Activated gamma-delta T cell treated with Interleukin-2 at 50 U/mL for 16 hours (primary cell): ENCODE measurements at regions not wholly inside any gene's neighbourhood (a gene's known extent, or its start where the extent isn't known, plus 50 kb on each side); places are given as distances from the start of the nearest gene placed in this dataset.
"Not testable (repeated sequence)": the region's sequence is repeated elsewhere in the genome, so short reads cannot be mapped to it uniquely, and the experiment has no call there.

ENCODE experiments used
- DNase-seq: peaks from one replicate; pipeline ENCODE4 v3.0.0-alpha.2; 2020

DNA sequence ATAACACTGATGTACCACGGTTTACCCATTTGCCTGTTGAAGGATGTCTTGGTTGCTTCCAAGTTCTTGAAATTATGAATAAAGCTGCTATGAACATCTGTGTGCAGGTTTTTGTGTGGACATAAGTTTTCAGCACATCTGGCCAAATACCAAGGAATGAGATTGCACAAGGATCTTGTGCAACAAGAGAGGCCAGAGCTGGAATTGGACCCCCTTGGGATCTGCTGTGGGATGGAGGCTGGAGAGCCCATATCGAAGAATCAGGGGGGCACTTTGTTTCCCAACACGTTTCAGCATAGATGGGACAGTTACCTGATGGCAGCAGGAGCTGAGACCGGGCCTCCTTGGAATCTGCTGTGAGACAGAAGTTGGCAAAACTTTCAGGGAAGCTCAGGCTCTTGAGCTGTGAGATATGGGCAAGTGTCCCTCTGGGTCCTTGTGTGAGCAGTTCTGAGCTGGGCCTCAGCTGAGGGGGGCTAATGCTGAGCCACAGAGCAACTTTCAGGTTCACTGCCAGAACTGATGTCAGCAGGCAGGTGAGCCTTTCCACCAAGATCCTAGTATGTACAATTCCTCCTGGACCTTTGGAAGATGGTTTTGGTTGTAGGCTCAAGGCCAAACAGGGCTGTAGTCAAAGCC, 115.2 kb upstream of the RAB18 start:
- DNase-seq: no peak

DNA sequence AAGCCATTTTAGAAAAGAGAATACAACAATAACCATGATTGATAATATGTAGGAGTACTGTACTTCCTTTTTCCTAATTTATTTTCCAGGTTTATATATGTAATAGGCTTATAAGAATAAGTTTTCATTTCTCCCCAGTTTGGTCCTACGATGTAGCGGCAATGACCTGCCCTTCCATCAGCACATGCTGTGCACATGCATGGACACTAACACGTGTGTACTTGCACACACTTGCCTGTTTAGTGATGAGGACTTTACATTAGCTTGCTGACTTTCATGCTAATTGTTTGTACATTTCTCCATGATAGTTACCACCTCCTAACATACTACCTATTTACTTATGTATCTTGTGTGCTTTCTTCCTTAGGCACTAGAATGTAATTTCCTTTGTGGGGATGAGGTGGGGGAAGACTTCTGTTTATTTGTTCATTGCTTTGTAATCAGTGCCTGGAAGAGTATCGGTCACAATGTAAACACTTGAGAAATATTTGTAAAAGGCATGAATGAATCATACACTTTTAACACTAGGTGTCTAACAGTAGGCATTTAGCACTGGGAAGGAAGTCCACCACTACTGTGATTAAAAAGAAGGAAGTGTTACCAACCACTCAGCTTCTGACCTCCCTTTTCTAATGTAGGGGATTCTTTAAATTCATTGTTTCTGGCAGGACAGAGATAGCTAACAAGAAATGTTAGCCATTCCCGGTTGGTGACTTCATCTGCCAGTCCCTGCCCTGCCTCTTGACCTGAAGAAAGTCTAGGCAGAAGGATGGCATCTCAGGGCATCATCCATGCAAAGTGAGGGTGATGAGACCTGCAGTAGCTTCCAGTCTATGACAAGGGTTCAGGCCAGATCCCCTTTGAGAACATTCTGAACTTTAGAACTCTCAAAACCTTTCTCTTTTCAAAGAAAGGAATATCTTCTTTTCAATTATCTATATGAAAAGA, 120.2 kb upstream of the RAB18 start:
- no peak for DNase-seq

DNA sequence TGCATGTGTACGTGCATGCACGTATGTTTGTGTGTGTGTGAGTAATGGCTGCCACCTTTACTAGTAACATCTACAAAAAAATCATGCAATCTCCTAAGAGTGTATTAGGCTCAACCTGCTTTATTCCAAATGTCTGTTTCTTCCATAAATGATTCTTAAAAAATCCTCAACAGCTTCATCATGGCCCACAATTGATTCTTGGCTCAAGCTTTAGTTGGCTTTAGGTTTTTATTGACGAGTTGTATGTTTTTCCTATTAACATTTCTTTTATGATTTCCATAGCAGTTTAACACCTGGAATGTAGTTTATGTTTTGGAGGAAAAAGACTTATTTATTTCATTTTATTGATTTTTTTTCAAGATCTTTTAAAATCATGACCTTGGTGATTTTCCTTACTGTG, 121.9 kb upstream of the RAB18 start:
- DNase-seq: no peak

DNA sequence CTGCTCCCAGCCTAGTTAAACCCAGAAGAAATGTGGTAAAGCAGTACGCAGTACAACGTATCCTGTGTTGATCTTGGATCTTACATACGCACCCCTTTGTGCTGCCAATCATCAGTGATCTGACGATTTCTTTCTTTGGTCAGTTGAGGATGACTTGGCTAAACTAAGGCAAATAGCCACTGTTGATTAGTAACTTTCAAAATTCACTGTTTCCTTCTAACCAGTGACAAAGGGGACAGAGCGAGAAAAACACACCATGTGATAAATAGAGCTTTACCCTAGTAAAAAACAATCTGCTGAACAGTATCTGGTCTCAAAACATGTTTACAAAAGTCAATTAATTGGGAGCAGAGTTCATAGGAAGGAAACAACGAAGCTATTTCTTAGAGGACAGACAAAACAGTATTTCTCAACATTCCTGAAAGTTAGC, 123.2 kb upstream of the RAB18 start:
- DNase-seq: no peak

DNA sequence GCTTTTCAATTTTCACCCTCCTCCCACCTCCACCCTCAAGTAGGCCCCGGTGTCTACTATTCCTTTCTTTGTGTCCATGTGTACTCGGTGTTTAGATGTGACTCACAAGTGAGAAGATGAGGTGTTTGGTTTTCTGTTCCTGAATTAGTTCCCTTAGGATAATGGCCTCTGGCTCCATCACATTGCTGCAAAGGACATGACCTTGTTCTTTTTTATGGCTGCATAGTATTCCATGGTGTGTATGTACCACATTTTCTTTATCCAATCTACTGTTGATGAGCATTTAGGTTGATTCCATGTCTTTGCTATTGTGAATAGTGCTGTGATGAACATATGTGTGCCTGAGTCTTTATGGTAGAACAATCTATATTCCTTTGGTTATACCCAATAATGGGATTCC, 125.1 kb upstream of the RAB18 start:
- not testable (repeated sequence) for DNase-seq

DNA sequence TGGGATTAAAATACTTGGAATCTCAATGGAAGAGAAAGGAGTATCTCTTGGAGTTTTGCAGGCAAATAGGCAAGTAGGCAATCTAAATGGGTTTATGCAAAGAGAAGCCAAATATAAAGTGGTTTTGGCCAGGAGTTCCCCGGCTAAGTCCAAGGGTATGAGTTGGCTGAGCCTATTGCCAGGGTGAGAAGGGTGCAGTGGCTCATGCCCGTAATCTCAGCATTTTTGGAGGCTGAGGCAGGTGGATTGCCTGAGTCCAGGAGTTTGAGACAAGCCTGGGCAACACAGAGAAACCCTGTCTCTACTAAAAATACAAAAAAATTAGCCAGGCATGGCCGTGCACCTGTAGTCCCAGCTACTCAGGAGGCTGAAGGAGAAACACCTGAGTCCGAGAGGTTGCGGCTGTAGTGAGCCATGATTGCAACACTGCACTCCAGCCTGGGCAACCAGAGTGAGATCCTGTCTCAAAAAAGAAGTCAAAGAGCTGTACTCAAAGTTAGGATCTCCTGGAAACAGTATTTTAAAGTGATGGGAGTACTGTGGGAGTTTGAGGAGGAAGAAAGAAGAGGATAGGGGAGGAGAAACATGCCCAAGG, 130.4 kb upstream of the RAB18 start:
- no peak for DNase-seq

DNA sequence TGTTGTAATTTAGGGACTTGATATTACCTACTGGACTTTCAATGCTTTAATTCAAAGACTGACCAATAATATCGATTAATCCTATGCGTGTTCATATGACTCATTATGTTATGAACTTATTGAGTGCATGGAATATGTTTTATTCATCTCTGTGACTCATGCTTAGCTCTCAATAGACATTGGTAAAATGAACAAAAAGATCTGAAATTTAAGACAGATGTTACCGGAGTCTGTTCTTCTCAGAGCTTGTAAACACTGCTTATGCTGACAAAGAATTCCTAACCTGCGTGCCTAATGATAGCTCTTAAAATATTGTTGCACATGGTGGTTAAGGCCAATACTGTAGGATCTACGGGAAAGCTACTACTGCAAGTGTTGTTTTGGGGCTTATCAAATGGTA, 131.5 kb upstream of the ACBD5 start:
- DNase-seq: no peak

DNA sequence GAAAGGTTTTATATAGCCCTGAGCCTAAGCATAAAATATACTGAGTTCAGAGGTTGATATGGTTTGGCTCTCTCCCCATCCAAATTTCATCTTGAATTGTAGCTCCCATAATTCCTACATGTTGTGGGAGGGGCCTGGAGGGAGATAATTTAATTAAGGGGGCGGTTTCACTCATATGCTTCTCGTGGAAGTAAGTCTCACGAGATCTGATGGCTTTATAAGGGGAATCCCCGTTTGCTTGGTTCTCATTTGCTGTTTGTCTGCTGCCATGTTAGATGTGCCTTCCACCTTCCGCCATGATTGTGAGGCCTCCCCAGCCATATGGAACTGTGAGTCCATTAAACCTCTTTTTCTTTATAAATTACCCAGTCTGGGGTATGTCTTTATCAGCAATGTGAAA, 130.8 kb upstream of the ACBD5 start:
- not testable (repeated sequence) for DNase-seq

DNA sequence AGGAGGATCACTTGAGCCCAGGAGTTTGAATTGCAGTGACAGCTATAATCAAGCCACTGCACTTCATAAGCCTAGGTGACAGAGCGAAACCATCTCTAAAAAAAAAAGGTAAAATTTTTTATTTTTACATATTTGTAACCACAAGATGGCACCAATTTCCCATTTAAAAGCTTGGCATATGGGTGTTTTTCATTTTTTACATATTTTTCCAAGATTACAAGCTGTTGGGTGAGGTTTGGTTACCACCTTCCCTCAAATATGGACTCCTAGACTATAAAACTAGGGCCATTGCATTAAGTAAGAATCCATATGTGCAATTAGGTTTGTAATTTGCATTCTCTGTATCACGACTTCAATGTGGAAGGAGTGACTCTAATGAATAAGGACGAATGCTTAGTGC, 129.3 kb upstream of the ACBD5 start:
- DNase-seq: no peak

DNA sequence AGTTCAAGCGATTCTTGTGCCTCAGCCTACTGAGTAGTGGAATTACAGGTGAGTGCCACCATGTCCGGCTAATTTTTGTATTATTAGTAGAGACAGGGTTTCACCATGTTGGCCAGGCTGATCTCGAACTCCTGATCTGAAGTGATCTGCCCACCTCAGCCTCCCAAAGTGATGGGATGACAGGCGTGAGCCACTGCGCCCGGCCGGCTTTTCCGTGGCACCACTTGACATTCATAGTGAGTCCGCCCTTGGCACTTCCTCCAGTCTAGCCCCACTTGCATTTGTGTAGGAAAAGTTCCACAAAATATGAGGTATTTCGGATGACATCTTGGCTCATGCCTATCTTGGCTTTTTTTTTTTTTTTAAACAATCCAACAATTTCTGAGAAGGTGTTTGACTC, 128.1 kb upstream of the ACBD5 start:
- DNase-seq: no peak

DNA sequence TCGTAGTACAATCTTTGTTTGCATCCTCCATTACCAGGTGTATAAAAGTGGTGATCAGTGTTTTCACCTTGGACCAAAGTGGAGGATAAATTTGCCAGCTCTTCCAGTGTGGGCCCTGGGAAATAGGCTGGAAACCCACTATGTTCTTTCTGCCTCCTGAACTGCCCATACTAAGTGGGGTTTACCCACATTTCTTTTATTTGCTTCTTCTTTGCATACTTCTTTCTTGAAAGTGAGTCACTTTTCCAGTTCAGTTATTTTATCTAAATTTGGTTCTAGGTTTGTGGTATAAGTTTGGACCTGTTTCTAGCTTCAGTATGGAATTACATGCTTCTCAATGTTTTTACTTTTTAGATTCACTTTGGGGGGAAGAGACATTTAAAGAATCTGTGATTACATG, 126.2 kb upstream of the ACBD5 start:
- no peak for DNase-seq

DNA sequence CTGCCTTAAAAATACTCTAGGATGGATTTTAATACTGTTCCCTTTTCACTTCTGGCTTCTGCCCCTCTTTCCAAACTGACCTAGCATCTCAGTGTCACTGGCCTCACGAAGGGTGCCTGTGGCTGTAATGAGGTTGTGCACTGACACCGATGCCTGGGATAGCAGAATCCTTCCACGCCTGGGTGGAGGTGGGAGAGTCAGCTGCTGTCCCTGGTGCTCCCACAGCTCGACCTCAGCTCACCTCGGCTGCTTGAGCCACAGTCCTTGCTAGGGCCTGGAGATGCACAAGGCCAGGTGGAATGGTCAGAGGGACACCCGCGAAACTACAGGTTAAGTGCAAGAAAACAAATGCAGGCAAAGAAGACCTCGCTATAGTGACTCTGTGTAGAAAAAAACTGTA, 123.4 kb upstream of the ACBD5 start:
- no peak for DNase-seq

DNA sequence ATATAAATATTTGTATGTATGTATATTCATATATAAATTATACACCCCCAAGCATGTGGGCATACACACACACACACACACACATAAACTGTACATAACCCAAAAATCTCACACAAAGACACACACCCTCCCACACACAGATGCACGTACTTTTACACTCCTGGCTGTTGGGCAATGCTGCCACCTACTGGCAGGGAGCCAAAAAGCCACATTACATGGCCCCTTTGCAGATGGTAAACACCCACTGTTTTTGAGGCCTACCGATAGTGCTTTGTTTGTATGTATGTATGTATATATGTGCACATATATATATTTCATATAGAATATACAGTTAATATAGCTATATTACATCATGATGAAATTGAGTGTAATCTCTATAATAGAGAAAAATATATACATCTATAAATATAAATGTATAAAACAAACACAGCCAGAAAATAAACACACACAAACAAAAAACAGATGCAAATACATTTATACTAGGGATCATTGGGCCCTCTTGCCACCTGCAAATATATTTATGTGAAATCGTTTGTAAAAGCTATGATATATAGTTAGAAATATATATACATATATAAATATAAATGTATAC, 120.1 kb upstream of the ACBD5 start:
- DNase-seq: peak; percentile 81

DNA sequence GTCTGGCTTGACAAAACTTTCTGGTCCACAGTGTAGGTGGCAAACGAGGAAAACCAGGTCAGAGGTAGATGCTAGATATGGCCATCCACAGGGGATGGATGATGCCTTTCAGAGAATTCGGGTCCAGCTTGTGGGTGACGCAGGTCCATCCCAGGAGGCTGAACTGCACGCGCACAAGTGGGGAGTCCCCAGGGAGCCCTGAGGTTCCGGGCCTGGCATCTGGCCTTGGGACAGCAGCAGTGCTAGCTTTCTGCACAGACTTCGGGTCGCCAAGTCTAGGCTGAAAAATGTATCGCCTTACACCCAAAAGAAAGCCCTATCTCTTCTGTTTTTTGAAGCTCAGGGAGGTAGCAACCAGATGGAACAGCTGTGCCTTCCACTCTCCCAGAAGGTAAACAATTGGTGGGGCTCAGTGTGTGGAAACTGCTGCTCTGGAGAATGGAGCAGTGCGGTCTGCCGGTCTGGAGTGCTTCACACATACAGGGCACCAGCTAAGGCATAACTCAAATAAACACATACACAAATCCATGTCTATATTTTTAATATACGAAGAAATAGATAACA, 119.3 kb upstream of the ACBD5 start:
- no peak for DNase-seq

DNA sequence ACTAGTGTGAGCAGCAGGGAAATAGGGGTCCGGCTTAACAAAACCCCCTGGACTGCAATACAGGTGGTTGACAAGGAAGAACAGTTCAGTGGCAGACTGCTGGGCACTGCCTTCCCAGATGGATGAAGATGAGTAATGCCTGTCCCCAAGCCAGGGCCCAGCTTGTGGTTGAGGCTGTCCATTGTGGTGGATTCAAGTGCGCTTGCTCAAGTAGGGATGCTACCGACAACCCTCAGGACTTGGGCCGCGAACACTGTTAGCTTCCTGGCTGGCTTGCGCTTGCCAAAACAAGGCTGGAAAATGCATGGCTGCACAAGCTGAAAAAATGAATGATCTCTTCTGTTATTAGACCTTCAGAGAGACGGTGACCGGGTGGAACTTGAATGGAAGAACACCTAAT, 116.1 kb upstream of the ACBD5 start:
- no peak for DNase-seq

DNA sequence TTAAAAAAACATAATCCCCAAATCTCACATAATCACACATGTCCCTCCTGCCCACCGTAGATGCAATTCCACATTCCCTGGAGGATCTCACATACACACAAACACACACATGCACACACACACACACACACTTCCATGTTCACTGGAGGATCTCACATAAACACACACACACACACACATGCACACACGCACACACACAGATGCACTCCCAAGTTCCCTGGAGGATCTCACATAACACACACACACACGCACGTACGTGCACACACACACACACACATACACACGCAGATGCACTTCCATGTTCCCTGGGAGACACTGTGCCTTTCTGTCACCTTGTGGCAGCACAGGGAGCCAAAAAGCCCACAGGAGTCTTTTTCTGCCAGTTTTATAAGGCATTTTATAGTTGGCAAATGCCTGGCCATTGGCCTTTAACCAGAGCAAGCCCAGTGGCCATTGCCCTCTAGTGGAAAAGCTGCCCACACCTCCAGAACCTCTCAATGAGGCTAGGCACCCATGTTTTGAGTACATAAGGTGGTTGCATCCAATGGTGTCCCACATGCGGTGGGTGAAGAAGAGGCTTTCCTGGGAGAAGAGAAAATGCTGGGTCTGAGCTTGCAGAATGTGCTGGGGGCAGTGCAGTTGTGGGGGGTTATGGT, 115.4 kb upstream of the ACBD5 start:
- DNase-seq: no peak

DNA sequence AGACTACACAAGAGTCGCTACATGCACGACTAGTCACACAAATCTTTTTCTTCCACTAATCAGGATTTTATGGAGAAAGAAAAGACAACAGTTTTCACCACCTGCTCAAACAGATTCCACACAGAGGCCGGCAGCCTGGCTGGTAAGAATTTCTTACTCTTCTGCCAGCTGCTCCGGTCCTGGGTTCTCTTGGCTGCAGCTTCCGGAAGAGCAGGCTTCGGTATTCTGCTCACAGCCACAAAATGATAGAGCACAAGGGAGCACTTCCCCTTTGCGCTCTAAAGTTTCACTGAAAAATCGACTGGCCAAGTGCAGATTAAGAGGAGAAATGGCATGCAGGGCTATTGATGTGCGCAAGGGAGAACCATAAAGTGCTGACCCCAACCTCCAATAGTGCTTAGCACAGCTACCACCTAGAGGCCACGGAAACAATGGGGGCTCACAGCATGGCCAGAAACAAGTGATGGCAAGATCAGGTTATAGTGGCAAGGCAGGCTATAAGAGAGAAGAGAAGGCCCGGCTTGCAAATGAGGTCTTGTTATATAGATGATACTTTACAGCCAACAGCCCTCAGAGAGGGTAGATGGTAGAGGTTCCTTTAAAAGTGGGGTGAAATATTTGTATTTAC, 114.2 kb upstream of the ACBD5 start:
- DNase-seq: not testable (repeated sequence)

DNA sequence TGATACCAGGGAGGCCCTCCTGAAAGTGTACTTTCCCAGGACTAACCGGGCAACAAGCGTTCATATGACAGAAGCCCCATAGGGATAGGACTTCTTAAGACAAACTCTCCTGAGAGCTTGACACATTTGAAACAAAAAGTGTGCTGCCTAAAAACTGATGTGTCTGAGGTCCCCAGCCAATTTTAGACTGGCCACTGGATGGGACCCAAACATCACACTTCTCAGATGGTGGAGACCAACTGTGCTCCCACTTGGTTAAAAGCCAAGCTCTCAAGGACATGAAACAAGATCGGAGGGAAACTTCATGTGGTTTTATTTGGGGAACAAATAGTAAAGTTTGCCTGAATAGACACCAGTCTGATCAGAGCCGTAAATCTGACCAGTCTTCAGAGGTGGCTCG, 113.5 kb upstream of the ACBD5 start:
- DNase-seq: not testable (repeated sequence)

DNA sequence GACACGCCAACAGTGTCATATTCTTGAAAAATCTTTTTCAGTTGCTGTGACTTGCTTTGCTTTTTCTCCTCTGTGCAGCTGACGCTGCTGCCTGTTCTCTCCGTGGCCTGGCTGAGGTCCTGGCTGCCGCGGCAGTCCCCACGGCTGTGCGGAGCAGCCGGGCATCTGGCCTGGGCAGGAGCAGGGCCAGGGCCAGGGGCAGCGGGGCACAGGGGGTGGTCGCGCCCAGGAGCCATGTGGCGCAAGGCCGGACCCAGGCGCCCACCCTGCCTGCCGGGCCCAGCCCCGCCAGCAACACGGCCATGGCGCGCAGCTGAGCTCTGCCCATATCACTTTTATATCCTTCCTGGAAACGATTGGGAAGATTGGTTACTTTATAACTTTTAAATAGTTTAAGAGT, 109.4 kb upstream of the ACBD5 start:
- no peak for DNase-seq

DNA sequence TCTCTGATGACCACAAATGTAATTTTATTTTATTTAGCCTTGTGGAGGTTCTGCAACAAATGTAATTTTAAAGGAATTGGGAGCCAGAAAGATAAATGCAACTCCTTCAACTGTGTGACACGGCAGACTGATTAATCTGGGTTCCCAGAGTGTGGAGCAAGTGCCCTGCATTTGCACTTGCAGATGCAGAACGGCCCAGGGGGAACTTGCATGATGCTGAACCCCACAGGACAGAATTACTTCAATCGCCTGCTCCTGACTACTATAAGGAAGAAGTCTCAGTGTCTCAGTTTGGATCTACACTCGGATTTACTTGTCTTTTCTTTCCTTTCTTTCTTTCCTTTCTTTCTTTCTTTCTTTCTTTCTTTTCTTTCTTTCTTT, 107.2 kb upstream of the ACBD5 start:
- not testable (repeated sequence) for DNase-seq

DNA sequence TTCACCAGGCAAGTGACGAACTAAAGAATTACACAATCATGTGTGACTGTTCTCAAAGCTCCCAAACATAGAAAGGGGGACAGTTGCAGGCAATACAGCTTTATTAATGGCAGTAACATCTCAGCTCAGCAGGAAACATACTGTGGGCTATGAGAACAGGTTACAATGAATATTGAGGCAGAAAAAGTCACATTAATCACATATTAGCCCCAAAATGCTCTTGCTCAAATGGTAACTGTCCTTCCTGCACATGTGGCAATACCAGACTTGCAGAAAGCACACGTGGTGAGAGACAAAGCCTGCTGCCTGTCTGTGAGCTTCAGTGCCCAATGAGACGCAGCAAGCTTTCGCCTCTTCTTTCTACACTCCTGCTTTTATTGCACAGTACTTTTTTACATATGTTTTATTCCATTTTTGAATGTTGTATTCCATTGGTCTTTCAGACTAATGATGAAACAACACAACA, 104.9 kb upstream of the ACBD5 start:
- DNase-seq: no peak
